Ectodermal cell (in vitro differentiated cells): ENCODE measurements at regions not wholly inside any gene's neighbourhood (a gene's known extent, or its start where the extent isn't known, plus 50 kb on each side); places are given as distances from the start of the nearest gene placed in this dataset.
"Not testable (repeated sequence)": the region's sequence is repeated elsewhere in the genome, so short reads cannot be mapped to it uniquely, and the experiment has no call there.

Source experiments
- H3K27ac ChIP-seq: 2 replicates; pipeline ENCODE4 v1.7.0; 2013; ENCODE audit warnings: mild to moderate bottlenecking, low read depth, low read length; ENCODE audit not compliant: insufficient read depth, poor library complexity, severe bottlenecking
- H3K27me3 ChIP-seq: 2 replicates; pipeline ENCODE4 v1.7.0; 2013; ENCODE audit warnings: mild to moderate bottlenecking, low read length; ENCODE audit not compliant: insufficient read depth, control insufficient read depth, poor library complexity, severe bottlenecking
- H3K36me3 ChIP-seq: one replicate; pipeline ENCODE4 v1.7.0; 2013; ENCODE audit warnings: low read length; ENCODE audit not compliant: control insufficient read depth, insufficient read depth
- H3K4me1 ChIP-seq: one replicate; pipeline ENCODE4 v1.7.0; 2013; ENCODE audit warnings: low read length; ENCODE audit not compliant: control insufficient read depth, insufficient read depth
- H3K4me3 ChIP-seq: 2 replicates; pipeline ENCODE4 v1.7.0; 2013; ENCODE audit warnings: low read depth, low read length, control low read depth; ENCODE audit not compliant: insufficient read depth
- H3K9me3 ChIP-seq: 2 replicates; pipeline ENCODE4 v1.7.0; 2013; ENCODE audit warnings: mild to moderate bottlenecking, low read length, moderate library complexity; ENCODE audit not compliant: control insufficient read depth
- WGBS, 2 experiments: methylation state at CpG; one replicate each; pipeline ENCODE4 v1.1.7; 2013; ENCODE audit warnings: missing lambda C conversion rate in 2 of 2; 5-methylcytosine and 5-hydroxymethylcytosine counted together

- H3K36me3 ChIP-seq, result no peaks in the 10 kb centered on the region
- no peak overlapping the region for H3K4me3 ChIP-seq
- WGBS, 2 experiments, result 80 to 86% methylated on average over 10 to 11 of the region's 11 CpGs
- peaks cover 5% of the 10 kb centered on the region for H3K4me1 ChIP-seq
- H3K27ac ChIP-seq, result no peak overlapping the region
- H3K27me3 ChIP-seq, result no peaks in the 10 kb centered on the region
- H3K9me3 ChIP-seq, result no peaks in the 10 kb centered on the region
Observed at GRCh38 chr4:4659871-4660651, 118.2 kb upstream of the STX18 start.

GRCh38 chr4:4658052-4658451, 116.2 kb upstream of the STX18 start:
- H3K36me3 ChIP-seq, result no peaks in the 10 kb centered on the region
- no peak overlapping the region for H3K27ac ChIP-seq
- 91 to 93% methylated on average over 2 of the region's 2 CpGs for WGBS, 2 experiments
- no peaks in the 10 kb centered on the region for H3K27me3 ChIP-seq
- no peaks in the 10 kb centered on the region for H3K4me1 ChIP-seq
- H3K4me3 ChIP-seq, result no peak overlapping the region
- no peaks in the 10 kb centered on the region for H3K9me3 ChIP-seq

- Histone ChIP-seq H3K4me1 (no peaks in the 10 kb centered on the region), H3K27me3 (no peaks in the 10 kb centered on the region), H3K9me3 (no peaks in the 10 kb centered on the region), H3K27ac (no peak overlapping the region), H3K36me3 (no peaks in the 10 kb centered on the region), H3K4me3 (no peak overlapping the region)
- WGBS, 2 experiments, result 96% methylated on average over 4 of the region's 4 CpGs
Observed at GRCh38 chr4:4656977-4657376, 115.1 kb upstream of the STX18 start.

DNA sequence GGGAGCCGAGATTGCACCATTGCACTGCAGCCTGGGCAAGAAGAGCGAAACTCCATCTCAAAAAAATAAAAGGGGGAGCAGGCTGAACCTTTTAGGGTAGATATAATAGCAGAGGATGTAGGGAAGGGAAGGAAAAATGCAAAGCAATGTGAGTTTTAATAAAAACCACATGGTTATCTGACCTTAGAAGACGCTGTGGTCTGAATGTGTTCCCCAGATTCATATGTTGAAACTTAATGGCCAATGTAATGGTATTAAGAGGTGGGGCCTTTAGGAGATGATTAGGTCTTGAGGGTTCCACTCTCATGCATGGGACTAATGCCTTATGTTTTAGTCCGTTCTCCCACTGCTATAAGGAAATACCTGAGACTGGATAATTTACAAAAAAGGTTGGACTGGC, 114.1 kb upstream of the STX18 start:
- H3K9me3 ChIP-seq, result no peaks in the 10 kb centered on the region
- no peaks in the 10 kb centered on the region for H3K36me3 ChIP-seq
- no peak overlapping the region for H3K4me3 ChIP-seq
- no peaks in the 10 kb centered on the region for H3K4me1 ChIP-seq
- no peaks in the 10 kb centered on the region for H3K27me3 ChIP-seq
- WGBS, 2 experiments, result 93 to 96% methylated on average over 4 of the region's 4 CpGs
- H3K27ac ChIP-seq, result no peak overlapping the region

DNA sequence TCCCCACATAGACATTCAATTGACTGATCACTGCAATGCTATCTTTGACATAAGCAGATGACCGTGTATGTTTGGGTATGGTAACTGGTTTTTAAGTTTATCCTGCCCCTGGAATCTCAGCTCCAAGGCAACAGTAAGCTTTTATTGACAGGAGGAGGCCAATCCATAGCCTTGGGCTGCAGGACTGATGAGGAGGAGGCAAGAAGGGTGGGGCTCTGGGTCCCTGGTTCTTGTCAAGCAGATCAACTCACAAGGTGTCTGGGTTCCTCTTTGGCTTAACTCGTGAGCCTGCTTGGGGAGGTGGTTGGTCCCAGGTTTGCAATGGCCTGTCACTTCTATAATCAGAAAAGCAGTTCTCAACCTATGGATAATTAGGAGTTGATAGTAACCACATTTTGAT, 113.2 kb upstream of the STX18 start:
- no peaks in the 10 kb centered on the region for H3K9me3 ChIP-seq
- H3K4me1 ChIP-seq, result no peaks in the 10 kb centered on the region
- no peaks in the 10 kb centered on the region for H3K36me3 ChIP-seq
- 88 to 100% methylated on average over 1 to 2 of the region's 2 CpGs for WGBS, 2 experiments
- no peak overlapping the region for H3K4me3 ChIP-seq
- H3K27ac ChIP-seq, result no peak overlapping the region
- H3K27me3 ChIP-seq, result no peaks in the 10 kb centered on the region

GRCh38 chr4:4651811-4652755, 110.2 kb upstream of the STX18 start:
- H3K4me1 ChIP-seq, result peaks cover 2% of the 10 kb centered on the region
- H3K27me3 ChIP-seq, result no peaks in the 10 kb centered on the region
- H3K27ac ChIP-seq, result peak overlapping the region; percentile 86
- H3K9me3 ChIP-seq, result no peaks in the 10 kb centered on the region
- H3K4me3 ChIP-seq, result no peak overlapping the region
- 35 to 44% methylated on average over 11 to 12 of the region's 12 CpGs for whole genome bisulfite sequencing, 2 experiments
- H3K36me3 ChIP-seq, result no peaks in the 10 kb centered on the region

- H3K27ac ChIP-seq, result no peak overlapping the region
- no peak overlapping the region for H3K4me3 ChIP-seq
- peaks cover 17% of the 10 kb centered on the region for H3K4me1 ChIP-seq
- no peaks in the 10 kb centered on the region for H3K36me3 ChIP-seq
- no peaks in the 10 kb centered on the region for H3K9me3 ChIP-seq
- H3K27me3 ChIP-seq, result no peaks in the 10 kb centered on the region
- WGBS, 2 experiments, result 89 to 92% methylated on average over 1 of the region's 1 CpG
Observed at GRCh38 chr4:4647041-4647440, 105.2 kb upstream of the STX18 start.

- no peaks in the 10 kb centered on the region for H3K36me3 ChIP-seq
- H3K4me3 ChIP-seq, result no peak overlapping the region
- peaks cover 30% of the 10 kb centered on the region for H3K4me1 ChIP-seq
- H3K27ac ChIP-seq, result no peak overlapping the region
- no peaks in the 10 kb centered on the region for H3K27me3 ChIP-seq
- H3K9me3 ChIP-seq, result no peaks in the 10 kb centered on the region
- WGBS, 2 experiments, result 94 to 95% methylated on average over 3 of the region's 3 CpGs
Observed at GRCh38 chr4:4645743-4646142, 103.9 kb upstream of the STX18 start.

DNA sequence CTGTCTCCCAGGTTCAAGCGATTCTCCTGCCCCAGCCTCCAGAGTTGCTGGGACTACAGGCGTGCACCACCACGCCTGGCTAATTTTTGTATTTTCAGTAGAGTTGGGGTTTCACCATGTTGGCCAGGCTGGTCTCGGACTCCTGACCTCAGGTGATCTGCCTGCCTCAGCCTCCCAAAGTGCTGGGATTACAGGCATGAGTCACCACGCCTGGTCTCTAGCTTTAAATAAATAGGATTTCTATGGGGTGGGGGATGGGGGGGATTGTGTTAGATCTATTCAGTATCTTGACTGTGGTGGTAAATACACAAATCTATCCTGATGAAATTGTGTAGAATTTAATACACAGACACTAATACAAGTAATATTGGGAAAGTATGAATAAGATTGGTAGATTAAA, 102.4 kb upstream of the STX18 start:
- not testable (repeated sequence) for H3K27me3 ChIP-seq, H3K27ac ChIP-seq, H3K9me3 ChIP-seq, H3K36me3 ChIP-seq, H3K4me3 ChIP-seq
- peaks cover 31% of the 10 kb centered on the region for H3K4me1 ChIP-seq
- WGBS, 2 experiments, result 90% methylated on average over 5 of the region's 5 CpGs

- H3K9me3 ChIP-seq, H3K36me3 ChIP-seq, H3K27me3 ChIP-seq, H3K4me3 ChIP-seq, H3K27ac ChIP-seq: not testable (repeated sequence)
- H3K4me1 ChIP-seq, result peaks cover 31% of the 10 kb centered on the region
- WGBS, 2 experiments, result 95 to 98% methylated on average over 6 of the region's 6 CpGs
Observed at GRCh38 chr4:4643743-4644142, 101.9 kb upstream of the STX18 start.
